IMR-90 (cell line): ENCODE measurements at regions not wholly inside any gene's neighbourhood (a gene's known extent, or its start where the extent isn't known, plus 50 kb on each side); places are given as distances from the start of the nearest gene placed in this dataset.

Source experiments
- ATAC-seq: fragments of 200-7000 bp; cut with Tn5 transposase; 2 replicates; pipeline ENCODE4 v1.9.1; 2020; ENCODE audit warnings: low read depth, mild to moderate bottlenecking, moderate library complexity
- BruUV-seq: library from RNA; stranded (reverse); fragments of 400-500 nt; replicated peaks from 2 replicates; lab custom pipeline; 2021; lab: Mats Ljungman, UMichigan
- CTCF ChIA-PET: fragments of 300-600 bp; formaldehyde crosslinking; extraction: SDS; loops from one replicate; lab custom pipeline; 2021; ENCODE audit warnings: antibody characterized with exemption; lab: Yijun Ruan, JAX
- POLR2A ChIA-PET: fragments of 300-600 bp; sonication (Branson Sonifier 250); formaldehyde crosslinking; loops from one replicate; lab custom pipeline; 2022; ENCODE audit warnings: antibody characterized with exemption; ENCODE audit not compliant: unreplicated experiment; lab: Charles Lee
- DNase-seq: peaks from one replicate; pipeline ENCODE4 v3.0.0; 2013
- H2AFZ ChIP-seq: replicated peaks from 2 replicates; pipeline ENCODE3; 2013; ENCODE audit warnings: low read length, mild to moderate bottlenecking; ENCODE audit not compliant: poor library complexity
- H2AK5ac ChIP-seq: 2 replicates; pipeline ENCODE4 v1.6.1; 2013; ENCODE audit warnings: low read depth, low read length, inconsistent platforms
- H2AK9ac ChIP-seq: replicated peaks from 2 replicates; pipeline ENCODE3; 2013; ENCODE audit warnings: mild to moderate bottlenecking, low read depth, low read length, moderate library complexity; ENCODE audit not compliant: poor library complexity
- H2BK120ac ChIP-seq: 2 replicates; pipeline ENCODE4 v1.6.1; 2013; ENCODE audit warnings: low read depth, low read length, inconsistent platforms
- H2BK15ac ChIP-seq: 3 replicates; pipeline ENCODE4 v1.6.1; 2013; ENCODE audit warnings: low read depth, low read length, inconsistent platforms
- H2BK20ac ChIP-seq: 2 replicates; pipeline ENCODE4 v1.6.1; 2013; ENCODE audit warnings: low read depth, mild to moderate bottlenecking, inconsistent platforms, low read length, moderate library complexity
- H2BK5ac ChIP-seq: 2 replicates; pipeline ENCODE4 v1.6.1; 2013; ENCODE audit warnings: mild to moderate bottlenecking, low read depth, low read length, inconsistent platforms; ENCODE audit not compliant: poor library complexity, severe bottlenecking
- H3K14ac ChIP-seq: replicated peaks from 2 replicates; pipeline ENCODE4 v1.6.1; 2013; ENCODE audit warnings: low read depth, low read length, inconsistent platforms
- H3K18ac ChIP-seq: 2 replicates; pipeline ENCODE4 v1.6.1; 2013; ENCODE audit warnings: low read depth, low read length, control low read depth
- H3K23ac ChIP-seq: 2 replicates; pipeline ENCODE4 v1.6.1; 2013; ENCODE audit warnings: low read depth, low read length, inconsistent platforms
- H3K27ac ChIP-seq: 2 replicates; pipeline ENCODE4 v1.5.1; 2013; ENCODE audit warnings: mild to moderate bottlenecking, control low read depth, low read length; ENCODE audit not compliant: insufficient read depth
- H3K27me3 ChIP-seq: 2 replicates; pipeline ENCODE4 v1.6.1; 2013; ENCODE audit warnings: low read length; ENCODE audit not compliant: control insufficient read depth, insufficient read depth
- H3K36me3 ChIP-seq: 2 replicates; pipeline ENCODE4 v1.6.1; 2013; ENCODE audit warnings: low read length, mixed read lengths; ENCODE audit not compliant: control insufficient read depth, insufficient read depth
- H3K4ac ChIP-seq: 2 replicates; pipeline ENCODE4 v1.6.1; 2013; ENCODE audit warnings: low read depth, low read length, inconsistent platforms
- H3K4me1 ChIP-seq: 2 replicates; pipeline ENCODE4 v1.6.1; 2013; ENCODE audit warnings: low read length, mixed read lengths; ENCODE audit not compliant: control insufficient read depth, insufficient read depth
- H3K4me2 ChIP-seq: 2 replicates; pipeline ENCODE4 v1.6.1; 2013; ENCODE audit warnings: low read depth, mild to moderate bottlenecking, control low read depth, low read length, moderate library complexity
- H3K4me3 ChIP-seq: 2 replicates; pipeline ENCODE4 v1.5.1; 2013; ENCODE audit warnings: low read depth, mild to moderate bottlenecking, control low read depth, low read length, moderate library complexity; ENCODE audit not compliant: insufficient read depth
- H3K56ac ChIP-seq: 2 replicates; pipeline ENCODE4 v1.6.1; 2013; ENCODE audit warnings: low read length, inconsistent platforms; ENCODE audit not compliant: insufficient read depth; ENCODE audit errors: extremely low read depth
- H3K79me1 ChIP-seq, 2 experiments: 2 replicates each; pipeline ENCODE4 v1.6.1; 2013; ENCODE audit warnings: low read length in 2 of 2, inconsistent platforms in 1 of 2, low read depth in 1 of 2
- H3K9ac ChIP-seq: 2 replicates; pipeline ENCODE4 v1.6.1; 2013; ENCODE audit warnings: low read depth, low read length, control low read depth
- H3K9me1 ChIP-seq: 2 replicates; pipeline ENCODE4 v1.6.1; 2013; ENCODE audit warnings: low read length, inconsistent platforms; ENCODE audit not compliant: insufficient read depth
- H3K9me3 ChIP-seq: 2 replicates; pipeline ENCODE4 v1.6.1; 2013; ENCODE audit warnings: low read length; ENCODE audit not compliant: control insufficient read depth, insufficient read depth
- H4K20me1 ChIP-seq: 2 replicates; pipeline ENCODE4 v1.6.1; 2013; ENCODE audit warnings: low read length, inconsistent platforms; ENCODE audit not compliant: insufficient read depth
- H4K5ac ChIP-seq: 2 replicates; pipeline ENCODE4 v1.6.1; 2013; ENCODE audit warnings: mild to moderate bottlenecking, low read depth, low read length, control low read depth
- H4K8ac ChIP-seq, 2 experiments: 2 replicates each; pipeline ENCODE4 v1.6.1; 2013; ENCODE audit warnings: low read depth in 2 of 2, low read length in 2 of 2, control low read depth in 1 of 2, inconsistent platforms in 1 of 2
- H4K91ac ChIP-seq: 2 replicates; pipeline ENCODE4 v1.6.1; 2013; ENCODE audit warnings: low read depth, low read length, inconsistent platforms; ENCODE audit not compliant: insufficient read depth
- CEBPB ChIP-seq: IDR thresholded peaks from 2 replicates; pipeline ENCODE4 v1.6.1; 2012; ENCODE audit warnings: low read depth, low read length, improper control_type of control experiment
- CHD1 ChIP-seq: IDR thresholded peaks from 2 replicates; pipeline ENCODE4 v1.6.1; 2012; ENCODE audit warnings: low read depth, low read length, improper control_type of control experiment
- MXI1 ChIP-seq: IDR thresholded peaks from 2 replicates; pipeline ENCODE4 v1.6.1; 2012; ENCODE audit warnings: low read depth, mild to moderate bottlenecking, low read length, moderate library complexity, borderline replicate concordance
- NFE2L2 ChIP-seq: fragments of 150-350 bp; IDR thresholded peaks from 2 replicates; pipeline ENCODE4 v1.6.1; 2016; ENCODE audit warnings: low read depth, mild to moderate bottlenecking, low read length
- RAD21 ChIP-seq: IDR thresholded peaks from 2 replicates; pipeline ENCODE4 v1.6.1; 2012; ENCODE audit warnings: low read length, improper control_type of control experiment
- RCOR1 ChIP-seq: IDR thresholded peaks from 2 replicates; pipeline ENCODE4 v1.6.1; 2012; ENCODE audit warnings: mild to moderate bottlenecking, low read length, improper control_type of control experiment; ENCODE audit not compliant: insufficient replicate concordance
- SMC3 ChIP-seq: fragments of 150-350 bp; IDR thresholded peaks from 2 replicates; pipeline ENCODE4 v1.6.1; 2016; ENCODE audit warnings: low read depth, mild to moderate bottlenecking, antibody characterized with exemption, low read length, moderate library complexity
- WGBS, 2 experiments: methylation state at CpG; one replicate each; pipeline versions ENCODE4 v1.1.5 to v1.1.7; 2013; ENCODE audit warnings: missing lambda C conversion rate in 2 of 2; ENCODE audit not compliant: insufficient read length in 1 of 2; ENCODE audit errors: extremely low coverage in 2 of 2; 5-methylcytosine and 5-hydroxymethylcytosine counted together
- dilution Hi-C: fragments of 300-500 bp; cut with HindIII; formaldehyde crosslinking; loops from one replicate; pipeline ENCODE4 v1.14.3; 2018; ENCODE audit warnings: low sequenced_read_pairs; ENCODE audit not compliant: unreplicated experiment
- in situ Hi-C: fragments of 300-500 bp; cut with MboI; formaldehyde crosslinking; loops from 3 replicates; pipeline ENCODE4 v1.14.3; 2019; ENCODE audit warnings: low sequenced_read_pairs, inconsistent platforms, mixed read lengths
- intact Hi-C: fragments of 100-400 bp; cut with micrococcal nuclease; formaldehyde crosslinking; loops from 2 replicates; pipeline ENCODE4 v1.10.0; 2022
- TF ChIP-seq, protein P1 (sequence below): fragments of 150-350 bp; IDR thresholded peaks from 2 replicates; pipeline ENCODE4 v1.6.1; 2016; ENCODE audit warnings: low read depth, mild to moderate bottlenecking, low read length, moderate library complexity, borderline replicate concordance

- TF ChIP-seq SMC3 (0 out of 2 replicates have a peak, but pooled peaks have one; percentile 22), CHD1 (peak; percentile 81; the same call in 1 of the 2 replicates), RAD21 (peak; percentile 37; the same call in 1 of the 2 replicates)
These were observed 102.5 kb downstream of the ARRDC3 start (continued) for GRCh38 chr5:91280362-91281269.

DNA sequence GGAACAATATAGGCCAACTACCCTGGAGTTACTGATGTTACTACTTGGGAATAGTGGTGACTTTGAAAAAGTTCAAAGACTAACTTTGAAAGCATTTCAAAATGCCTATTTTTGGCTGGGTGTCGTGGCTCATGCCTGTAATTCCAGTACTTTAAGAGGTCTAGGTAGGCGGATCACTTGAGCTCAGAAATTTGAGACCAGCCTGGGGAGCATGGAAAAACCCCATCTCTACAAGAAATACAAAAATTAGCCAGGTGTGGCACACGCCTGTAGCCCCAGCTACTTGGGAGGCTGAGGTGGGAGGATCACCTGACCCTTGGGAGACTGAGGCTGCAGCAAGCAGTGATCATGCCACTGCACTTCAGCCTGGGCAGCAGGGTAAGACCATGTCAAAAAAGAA is 105.3 kb downstream of the ARRDC3 start:
- intact Hi-C loops (no loop called here), dilution Hi-C loops (no loop called here), in situ Hi-C loops (no loop called here)
- no peak overlapping the region for H3K23ac ChIP-seq
- H3K14ac ChIP-seq = no peak overlapping the region
- no peak overlapping the region for H2AK9ac ChIP-seq
- H4K91ac ChIP-seq = no peak overlapping the region; the same call in 1 of the 2 replicates
- ChIA-PET CTCF (interaction anchor here (0.6 kb wide), 1 partner anchor 18 kb away, joined by 3 read pairs; no protein-coding TSS in a partner anchor), POLR2A (no interaction called here)
- H2AK5ac ChIP-seq = peak overlapping the region; percentile 75; the same call in 1 of the 2 replicates
- H2BK20ac ChIP-seq = peak overlapping the region; percentile 36; the same call in 1 of the 2 replicates
- WGBS, 2 experiments = no CpG with 5 or more reads among the region's 3 CpGs
- peak overlapping the region; percentile 66; the same call in 1 of the 2 replicates for H3K4ac ChIP-seq
- H3K9me1 ChIP-seq = peaks cover 3% of the 10 kb centered on the region; the same call in 1 of the 2 replicates
- no peak overlapping the region; a peak in 1 of 4 replicates for H4K8ac ChIP-seq
- no peak overlapping the region for H3K4me2 ChIP-seq
- DNase-seq (no peak), ATAC-seq (no peak)
- H4K5ac ChIP-seq = peak overlapping the region; percentile 70; the same call in 1 of the 2 replicates
- H3K56ac ChIP-seq = no peak overlapping the region
- no peak overlapping the region for H3K4me3 ChIP-seq
- no peaks in the 10 kb centered on the region for H4K20me1 ChIP-seq
- no peak for TF ChIP-seq SMC3
- no peak for TF ChIP-seq NFE2L2
- no peak for TF ChIP-seq RAD21
- no peak for TF ChIP-seq CHD1
- TF ChIP-seq RCOR1 = no peak
- TF ChIP-seq, protein P1, sequence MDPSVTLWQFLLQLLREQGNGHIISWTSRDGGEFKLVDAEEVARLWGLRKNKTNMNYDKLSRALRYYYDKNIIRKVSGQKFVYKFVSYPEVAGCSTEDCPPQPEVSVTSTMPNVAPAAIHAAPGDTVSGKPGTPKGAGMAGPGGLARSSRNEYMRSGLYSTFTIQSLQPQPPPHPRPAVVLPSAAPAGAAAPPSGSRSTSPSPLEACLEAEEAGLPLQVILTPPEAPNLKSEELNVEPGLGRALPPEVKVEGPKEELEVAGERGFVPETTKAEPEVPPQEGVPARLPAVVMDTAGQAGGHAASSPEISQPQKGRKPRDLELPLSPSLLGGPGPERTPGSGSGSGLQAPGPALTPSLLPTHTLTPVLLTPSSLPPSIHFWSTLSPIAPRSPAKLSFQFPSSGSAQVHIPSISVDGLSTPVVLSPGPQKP = no peak
- TF ChIP-seq MXI1 = no peak
- TF ChIP-seq CEBPB = no peak
- peaks cover 11% of the 10 kb centered on the region for H3K4me1 ChIP-seq
- H3K79me1 ChIP-seq = no peaks in the 10 kb centered on the region
- H2BK15ac ChIP-seq = peak overlapping the region; percentile 34; the same call in 2 of the 3 replicates
- no peaks in the 10 kb centered on the region for H3K9me3 ChIP-seq
- no peak overlapping the region for H3K9ac ChIP-seq
- H3K36me3 ChIP-seq = no peaks in the 10 kb centered on the region
- no peaks in the 10 kb centered on the region for H3K27me3 ChIP-seq
- no peak overlapping the region for H3K27ac ChIP-seq
- peak overlapping the region; percentile 57; the same call in 1 of the 2 replicates for H3K18ac ChIP-seq
- BruUV-seq = no TSS peak
- no peak overlapping the region for H2AFZ ChIP-seq
- H2BK120ac ChIP-seq = peak overlapping the region; percentile 37; the same call in 1 of the 2 replicates
- peak overlapping the region; percentile 27 for H2BK5ac ChIP-seq
